OCI-LY7 (cell line): ENCODE measurements at regions not wholly inside any gene's neighbourhood (a gene's known extent, or its start where the extent isn't known, plus 50 kb on each side); places are given as distances from the start of the nearest gene placed in this dataset.

Source experiments
- BruUV-seq: library from RNA; stranded (reverse); fragments of 400-500 nt; replicated peaks from 2 replicates; lab custom pipeline; 2021; lab: Mats Ljungman, UMichigan
- CTCF ChIA-PET: fragments of 300-600 bp; sonication (Branson Sonifier 250); formaldehyde crosslinking; loops from one replicate; lab custom pipeline; 2022; ENCODE audit warnings: antibody characterized with exemption; ENCODE audit not compliant: unreplicated experiment; lab: Charles Lee
- POLR2A ChIA-PET: fragments of 300-600 bp; sonication (Branson Sonifier 250); formaldehyde crosslinking; loops from one replicate; lab custom pipeline; 2022; ENCODE audit warnings: antibody characterized with exemption; lab: Charles Lee
- DNase-seq: peaks from one replicate; pipeline ENCODE4 v3.0.0-alpha.2; 2015; ENCODE audit warnings: low spot score
- H2AFZ ChIP-seq: fragments of 200-600 bp; sonication (generic), shearing (Covaris generic); 2 replicates; pipeline ENCODE4 v1.6.1; 2014; ENCODE audit warnings: mild to moderate bottlenecking, antibody characterized with exemption, low read length, moderate library complexity
- H3K27ac ChIP-seq: fragments of 200-600 bp; sonication (generic); 2 replicates; pipeline ENCODE4 v1.5.1; 2014; ENCODE audit warnings: mixed run types, low read depth, mild to moderate bottlenecking, moderate library complexity, low read length, inconsistent platforms; ENCODE audit not compliant: poor library complexity, severe bottlenecking
- H3K36me3 ChIP-seq: fragments of 200-600 bp; sonication (generic); 2 replicates; pipeline ENCODE4 v1.6.1; 2014; ENCODE audit warnings: mild to moderate bottlenecking, antibody characterized with exemption, low read length, moderate library complexity, mixed read lengths; ENCODE audit not compliant: insufficient read depth
- H3K4me1 ChIP-seq: fragments of 200-600 bp; sonication (generic); 2 replicates; pipeline ENCODE4 v1.5.1; 2014; ENCODE audit warnings: mild to moderate bottlenecking, low read length; ENCODE audit not compliant: insufficient read depth, poor library complexity, severe bottlenecking
- H3K4me2 ChIP-seq: fragments of 200-600 bp; sonication (generic); 2 replicates; pipeline ENCODE4 v1.6.1; 2014; ENCODE audit warnings: mild to moderate bottlenecking, low read length
- H3K4me3 ChIP-seq: fragments of 200-600 bp; sonication (generic); 2 replicates; pipeline ENCODE4 v1.5.1; 2014; ENCODE audit warnings: mild to moderate bottlenecking, low read depth, low read length; ENCODE audit not compliant: poor library complexity, severe bottlenecking
- H3K79me2 ChIP-seq: fragments of 200-600 bp; sonication (generic); 2 replicates; pipeline ENCODE4 v1.6.1; 2016; ENCODE audit warnings: low read depth, mild to moderate bottlenecking, low read length, moderate library complexity, mixed read lengths; ENCODE audit not compliant: insufficient read depth
- H3K9me2 ChIP-seq: fragments of 200-600 bp; sonication (generic); 2 replicates; pipeline ENCODE4 v1.6.1; 2016; ENCODE audit warnings: mild to moderate bottlenecking, low read length, mixed read lengths; ENCODE audit not compliant: insufficient read depth
- H3K9me3 ChIP-seq: fragments of 200-600 bp; sonication (generic); 2 replicates; pipeline ENCODE4 v1.6.1; 2014; ENCODE audit warnings: mild to moderate bottlenecking, mixed run types, low read length, mixed read lengths
- H4K20me1 ChIP-seq: fragments of 200-600 bp; sonication (generic); 2 replicates; pipeline ENCODE4 v1.6.1; 2014; ENCODE audit warnings: mild to moderate bottlenecking, antibody characterized with exemption, low read length, moderate library complexity, mixed read lengths; ENCODE audit not compliant: insufficient read depth
- CTCF ChIP-seq: fragments of 200-600 bp; sonication (generic); conservative IDR thresholded peaks from 2 replicates; pipeline ENCODE4 v1.5.1; 2014; ENCODE audit warnings: mild to moderate bottlenecking, antibody characterized with exemption, low read length, moderate library complexity, mixed read lengths
- EZH2phosphoT487 ChIP-seq: fragments of 200-600 bp; sonication (generic); IDR thresholded peaks from 2 replicates; pipeline ENCODE4 v1.6.1; 2018; ENCODE audit warnings: low read depth, borderline replicate concordance, mild to moderate bottlenecking, mixed run types, antibody characterized with exemption, low read length, moderate library complexity, mixed read lengths
- intact Hi-C: fragments of 100-400 bp; cut with micrococcal nuclease; formaldehyde crosslinking; loops from one replicate; pipeline ENCODE4 v1.10.0; 2022; ENCODE audit not compliant: unreplicated experiment

- BruUV-seq = no TSS peak
- Histone ChIP-seq H3K79me2 (no peaks in the 10 kb centered on the region), H3K4me1 (no peaks in the 10 kb centered on the region), H3K4me2 (no peak overlapping the region), H3K4me3 (no peak overlapping the region), H3K36me3 (no peaks in the 10 kb centered on the region), H3K9me3 (no peaks in the 10 kb centered on the region), H4K20me1 (no peaks in the 10 kb centered on the region), H3K9me2 (no peaks in the 10 kb centered on the region), H3K27ac (no peak overlapping the region), H2AFZ (no peak overlapping the region)
- intact Hi-C loops = no loop called here
- TF ChIP-seq EZH2phosphoT487 (no peak), CTCF (no peak)
- CTCF ChIA-PET = interaction anchor here (0.6 kb wide), 1 partner anchor 299 kb away, joined by 3 read pairs; no protein-coding TSS in a partner anchor
- POLR2A ChIA-PET = interaction anchor here (0.5 kb wide), 1 partner anchor 262 kb away, joined by 4 read pairs; no protein-coding TSS in a partner anchor
- no peak for DNase-seq
Measured at GRCh38 chr1:67575861-67576260, 109.1 kb upstream of the GADD45A start.

GRCh38 chr1:67576474-67576873, 108.5 kb upstream of the GADD45A start:
- no peaks in the 10 kb centered on the region for H3K36me3 ChIP-seq
- no peak overlapping the region for H3K4me2 ChIP-seq
- TF ChIP-seq CTCF (no peak), EZH2phosphoT487 (no peak)
- no peak overlapping the region for H3K4me3 ChIP-seq
- H4K20me1 ChIP-seq = no peaks in the 10 kb centered on the region
- no peak for DNase-seq
- no peaks in the 10 kb centered on the region for H3K9me2 ChIP-seq
- POLR2A ChIA-PET = no interaction called here
- no peaks in the 10 kb centered on the region for H3K4me1 ChIP-seq
- intact Hi-C loops = no loop called here
- CTCF ChIA-PET = no interaction called here
- BruUV-seq = no TSS peak
- no peak overlapping the region for H3K27ac ChIP-seq
- no peaks in the 10 kb centered on the region for H3K79me2 ChIP-seq
- H3K9me3 ChIP-seq = no peaks in the 10 kb centered on the region
- no peak overlapping the region for H2AFZ ChIP-seq

- intact Hi-C loops = no loop called here
- H3K9me3 ChIP-seq = no peaks in the 10 kb centered on the region
- H2AFZ ChIP-seq = no peak overlapping the region
- no peaks in the 10 kb centered on the region for H3K79me2 ChIP-seq
- H3K4me2 ChIP-seq = no peak overlapping the region
- CTCF ChIA-PET = interaction anchor here (0.5 kb wide), 1 partner anchor 188 kb away, joined by 3 read pairs; no protein-coding TSS in a partner anchor
- H3K4me1 ChIP-seq = no peaks in the 10 kb centered on the region
- no TSS peak for BruUV-seq
- TF ChIP-seq EZH2phosphoT487 = no peak
- no peak for TF ChIP-seq CTCF
- no peaks in the 10 kb centered on the region for H4K20me1 ChIP-seq
- H3K36me3 ChIP-seq = no peaks in the 10 kb centered on the region
- DNase-seq = no peak
- no peak overlapping the region for H3K4me3 ChIP-seq
- POLR2A ChIA-PET = no interaction called here
- no peak overlapping the region for H3K27ac ChIP-seq
- H3K9me2 ChIP-seq = no peaks in the 10 kb centered on the region
Measured at GRCh38 chr1:67577646-67578045, 107.4 kb upstream of the GADD45A start.
